NCI-H2196 (cell line): ENCODE measurements at regions not wholly inside any gene's neighbourhood (a gene's known extent, or its start where the extent isn't known, plus 50 kb on each side); places are given as distances from the start of the nearest gene placed in this dataset.
"Not testable (repeated sequence)": the region's sequence is repeated elsewhere in the genome, so short reads cannot be mapped to it uniquely, and the experiment has no call there.

ENCODE experiments used
- DNase-seq: peaks from one replicate; lab custom pipeline; 2025; ENCODE audit not compliant: unreplicated experiment; lab: John Stamatoyannopoulos, UW

- no peak for DNase-seq
Observed at GRCh38 chr6:53446151-53446550, 97.4 kb upstream of the ELOVL5 start.

- DNase-seq, result no peak
Observed at GRCh38 chr6:53441761-53442160, 93.0 kb upstream of the ELOVL5 start.

GRCh38 chr6:53441035-53441493 is 92.3 kb upstream of the ELOVL5 start:
- DNase-seq, result no peak

- DNase-seq, result no peak
Observed at GRCh38 chr6:53440336-53440945, 91.7 kb upstream of the ELOVL5 start.

- DNase-seq, result no peak
Observed at GRCh38 chr6:53439556-53439955, 90.8 kb upstream of the ELOVL5 start.

- peak; percentile 50 for DNase-seq
Observed at GRCh38 chr6:53437557-53438202, 88.9 kb upstream of the ELOVL5 start.

- DNase-seq, result no peak
Observed at GRCh38 chr6:53436526-53437303, 88.0 kb upstream of the ELOVL5 start.

GRCh38 chr6:53433951-53434285 is 85.2 kb upstream of the ELOVL5 start:
- DNase-seq, result no peak

GRCh38 chr6:53433261-53433950 is 84.7 kb upstream of the ELOVL5 start:
- DNase-seq, result no peak

- DNase-seq, result peak; percentile 77
Observed at GRCh38 chr6:53432318-53433161, 83.8 kb upstream of the ELOVL5 start.

- DNase-seq, result no peak
Observed at GRCh38 chr6:53431704-53432103, 83.0 kb upstream of the ELOVL5 start.

GRCh38 chr6:53429401-53429800 is 80.7 kb upstream of the ELOVL5 start:
- no peak for DNase-seq

GRCh38 chr6:53428886-53429285 is 80.1 kb upstream of the ELOVL5 start:
- no peak for DNase-seq

- no peak for DNase-seq
Observed at GRCh38 chr6:53426667-53427270, 78.0 kb upstream of the ELOVL5 start.

GRCh38 chr6:53426117-53426516 is 77.4 kb upstream of the ELOVL5 start:
- no peak for DNase-seq

GRCh38 chr6:53424976-53425718 is 76.4 kb upstream of the ELOVL5 start:
- DNase-seq, result no peak

- DNase-seq, result no peak
Observed at GRCh38 chr6:53424300-53424699, 75.5 kb upstream of the ELOVL5 start.

- DNase-seq, result not testable (repeated sequence)
Observed at GRCh38 chr6:53423560-53423959, 74.8 kb upstream of the ELOVL5 start.

GRCh38 chr6:53419026-53419425 is 70.3 kb upstream of the ELOVL5 start:
- DNase-seq, result no peak

GRCh38 chr6:53418288-53418687 is 69.5 kb upstream of the ELOVL5 start:
- DNase-seq, result no peak
